GM18520 (cell line): ENCODE measurements at regions not wholly inside any gene's neighbourhood (a gene's known extent, or its start where the extent isn't known, plus 50 kb on each side); places are given as distances from the start of the nearest gene placed in this dataset.
"Not testable (repeated sequence)": the region's sequence is repeated elsewhere in the genome, so short reads cannot be mapped to it uniquely, and the experiment has no call there.

Source experiments
- ATAC-seq: cut with Tn5 transposase; IDR thresholded peaks from one replicate; pipeline ENCODE4 v1.9.1; 2021; ENCODE audit not compliant: unreplicated experiment

DNA sequence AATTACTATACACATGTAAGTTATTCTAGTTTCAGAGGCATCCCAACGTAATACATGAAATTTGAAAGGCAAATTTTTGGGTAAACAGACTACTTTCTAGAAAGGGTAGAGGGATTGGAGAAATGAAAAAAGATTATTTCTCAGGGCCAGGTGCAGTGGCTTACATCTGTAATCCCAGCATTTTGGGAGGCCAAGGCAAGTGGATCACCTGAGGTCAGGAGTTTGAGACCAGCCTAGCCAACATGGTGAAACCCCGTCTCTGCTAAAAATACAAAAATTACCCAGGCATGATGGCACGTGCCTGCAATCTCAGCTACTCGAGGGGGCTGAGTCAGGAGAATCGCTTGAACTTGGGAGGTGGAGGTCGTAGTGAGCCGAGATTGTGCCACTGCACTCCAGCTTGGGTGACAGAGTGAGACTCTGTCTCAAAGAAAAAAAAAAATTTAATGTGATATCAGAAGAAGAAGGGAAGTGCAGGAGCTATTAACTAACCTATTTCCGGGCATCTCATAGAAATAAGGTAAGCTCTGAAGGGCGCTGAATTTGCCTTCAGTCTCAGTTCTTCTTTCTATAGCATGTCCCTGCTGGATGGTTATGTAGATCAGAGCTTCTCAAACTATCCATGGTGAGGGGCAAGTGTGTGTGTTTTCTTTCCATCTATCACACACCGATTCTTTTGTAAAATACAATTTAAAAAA, 100.3 kb upstream of the MTHFD1L start:
- ATAC-seq = no peak

DNA sequence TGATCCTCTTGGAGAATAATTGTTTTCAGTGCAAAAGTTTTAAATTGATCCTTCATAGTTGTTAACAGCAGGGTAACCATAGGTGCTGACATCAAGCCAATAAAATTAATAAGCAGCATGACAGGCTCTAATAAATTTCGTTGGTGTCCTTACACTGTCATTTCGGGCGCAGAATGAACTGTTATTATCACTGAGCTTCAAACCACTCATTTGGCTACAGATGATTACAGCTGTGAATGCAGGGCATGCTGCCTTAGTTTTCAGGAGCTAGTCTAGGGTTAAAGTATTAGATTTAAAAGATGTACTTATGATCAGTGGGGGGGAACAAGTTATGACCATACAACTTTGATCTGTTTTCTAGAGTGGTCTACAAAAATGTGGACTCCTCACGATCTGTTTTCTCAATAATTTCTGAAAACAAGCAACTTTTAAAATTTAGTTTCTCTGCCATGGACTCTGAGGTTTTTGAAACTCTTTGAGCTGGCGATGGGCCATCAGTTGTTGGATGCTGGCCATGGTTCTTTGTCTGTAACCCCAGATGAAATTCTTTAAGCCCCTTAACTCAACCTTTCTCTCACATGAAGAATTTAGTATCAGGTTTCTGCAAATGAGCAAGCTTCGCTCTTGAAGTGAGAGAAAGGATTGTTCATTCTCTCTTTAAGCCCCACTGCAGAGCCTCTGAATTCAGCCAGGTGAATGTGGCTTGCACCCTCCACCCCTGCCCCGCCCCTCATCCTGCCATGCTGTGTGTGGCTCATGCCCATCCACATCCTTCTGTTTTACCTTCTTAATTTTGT, 99.1 kb upstream of the MTHFD1L start:
- no peak for ATAC-seq

DNA sequence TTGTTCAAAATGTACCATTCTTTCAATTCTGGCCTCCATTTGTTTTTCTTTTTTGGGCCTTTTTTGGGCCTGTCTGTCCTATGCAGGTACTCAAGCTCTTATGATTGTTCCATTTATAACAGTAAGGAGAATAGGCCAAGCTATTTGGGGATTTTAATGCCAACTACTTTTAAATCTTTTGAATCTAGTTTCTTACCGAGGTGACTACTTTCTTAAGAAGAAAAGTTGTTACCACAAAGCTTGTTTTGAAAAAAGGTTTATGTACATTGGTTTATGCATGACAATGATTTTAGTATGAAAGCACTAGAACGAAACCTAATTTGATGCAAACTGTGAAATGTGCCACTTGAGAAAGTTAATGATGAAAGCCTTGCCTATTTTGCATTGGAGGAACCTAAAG, 98.3 kb upstream of the MTHFD1L start:
- no peak for ATAC-seq

DNA sequence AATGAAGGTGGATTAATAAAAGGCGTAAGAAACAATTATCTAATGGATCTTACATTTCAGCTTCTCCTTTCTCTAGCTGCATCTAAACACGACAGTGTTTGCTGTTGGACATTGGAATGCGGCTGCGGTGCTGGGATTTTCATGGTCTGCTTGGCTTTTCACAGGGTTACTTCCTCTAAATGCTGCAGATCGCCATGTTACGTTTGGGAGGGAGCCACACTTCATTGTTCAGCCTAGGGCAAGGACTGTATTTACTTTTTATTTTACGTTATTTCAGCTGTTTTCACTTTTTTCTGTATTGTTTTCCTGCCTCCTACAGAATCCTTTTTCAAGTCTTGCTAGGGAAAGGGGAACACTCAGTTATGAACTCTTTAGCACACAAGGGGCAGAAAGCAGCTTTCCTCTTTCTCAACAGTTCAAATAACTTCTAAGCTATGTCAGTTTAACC, 97.9 kb upstream of the MTHFD1L start:
- ATAC-seq = no peak

DNA sequence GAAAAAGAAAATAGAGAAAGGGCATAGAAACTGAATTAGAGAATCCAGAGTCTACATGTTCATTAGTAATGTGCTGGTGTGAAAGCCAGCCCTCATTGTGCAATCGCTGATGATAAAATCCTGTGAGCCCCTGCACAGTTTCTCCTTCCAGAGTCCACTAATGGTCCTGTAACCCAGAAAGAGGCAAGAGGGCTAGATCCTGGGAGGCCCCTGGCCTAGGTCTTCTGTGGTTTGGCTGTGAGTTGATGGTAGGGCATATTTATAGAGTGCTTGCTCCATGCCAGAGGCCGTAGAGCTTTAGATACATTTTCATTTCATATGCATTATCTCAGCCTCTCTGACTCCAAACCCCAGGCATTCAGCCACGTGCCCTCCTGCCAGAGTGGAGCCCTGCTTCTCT, 94.9 kb upstream of the MTHFD1L start:
- no peak for ATAC-seq

DNA sequence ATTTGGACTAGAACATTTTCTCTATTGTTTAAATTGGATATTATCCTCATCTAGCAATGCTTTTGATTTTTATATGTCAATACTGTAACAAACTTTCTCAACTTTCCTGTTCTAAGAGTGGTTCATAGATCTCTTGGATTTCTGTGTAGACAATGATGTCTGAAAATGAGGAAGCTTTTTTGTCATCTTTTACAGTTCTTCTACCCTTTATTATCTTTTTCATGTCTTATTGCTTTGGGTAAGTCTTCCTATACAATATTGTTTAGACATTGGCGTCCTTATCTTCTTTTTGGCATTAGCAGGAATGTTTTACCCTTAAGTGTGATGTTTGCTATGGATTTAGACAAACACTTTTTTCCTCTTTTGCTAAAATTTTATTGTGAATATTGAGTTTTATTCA, 91.5 kb upstream of the MTHFD1L start:
- no peak for ATAC-seq

DNA sequence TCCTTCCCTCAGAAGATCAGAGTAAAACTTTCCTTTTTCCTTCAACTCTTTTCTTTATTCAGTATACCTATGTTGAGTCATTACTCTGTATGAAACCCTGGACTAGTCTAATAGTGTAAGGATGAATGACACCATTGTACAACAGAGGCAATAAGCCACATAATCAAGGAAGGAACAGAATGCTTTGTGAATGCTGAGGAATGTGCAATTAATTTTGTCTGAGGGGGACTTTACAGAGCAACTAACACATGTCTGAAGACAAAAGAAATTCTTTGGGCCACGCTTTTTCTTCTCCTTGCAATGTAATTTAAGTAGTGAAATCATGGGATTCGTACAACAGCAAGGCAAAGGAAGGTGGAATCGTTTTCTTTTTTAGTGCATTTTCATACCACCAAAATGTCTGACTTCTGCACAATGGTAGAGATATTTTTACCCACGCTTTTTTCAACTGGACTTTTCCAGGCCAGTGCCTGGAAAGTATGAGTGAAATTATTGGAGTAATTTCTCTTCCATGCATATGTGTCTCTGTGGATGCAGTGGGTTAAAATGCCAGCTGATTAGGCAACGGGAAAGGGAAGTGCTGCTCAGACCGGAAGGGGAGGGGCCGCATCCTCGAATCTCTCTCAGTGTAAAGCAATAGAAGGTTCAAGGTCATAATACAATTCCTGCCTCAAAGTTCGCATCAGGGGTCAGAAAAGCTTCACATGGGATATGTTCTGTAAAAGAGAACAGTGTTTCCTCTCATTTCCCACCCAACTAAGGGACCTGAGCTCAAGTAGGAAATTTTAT, 89.9 kb upstream of the MTHFD1L start:
- no peak for ATAC-seq

DNA sequence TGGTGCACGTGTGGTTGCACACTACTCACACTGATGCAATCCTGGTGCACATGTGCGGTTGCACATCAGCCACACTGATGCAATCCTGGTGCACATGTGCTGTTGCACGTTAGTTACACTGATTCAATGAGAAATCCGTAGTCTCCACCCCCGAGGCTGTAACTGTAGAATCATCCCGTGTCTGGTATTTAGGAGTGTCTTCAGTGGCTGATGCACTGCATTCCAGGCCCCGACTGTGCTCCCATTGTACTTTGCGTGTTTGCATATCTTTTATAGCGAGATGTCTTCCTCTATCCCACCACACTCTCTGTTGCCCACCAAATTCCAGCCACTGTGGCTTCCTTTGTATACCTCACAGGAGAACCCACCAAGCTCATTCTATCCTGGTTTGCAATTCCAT, 87.8 kb upstream of the MTHFD1L start:
- ATAC-seq = no peak

DNA sequence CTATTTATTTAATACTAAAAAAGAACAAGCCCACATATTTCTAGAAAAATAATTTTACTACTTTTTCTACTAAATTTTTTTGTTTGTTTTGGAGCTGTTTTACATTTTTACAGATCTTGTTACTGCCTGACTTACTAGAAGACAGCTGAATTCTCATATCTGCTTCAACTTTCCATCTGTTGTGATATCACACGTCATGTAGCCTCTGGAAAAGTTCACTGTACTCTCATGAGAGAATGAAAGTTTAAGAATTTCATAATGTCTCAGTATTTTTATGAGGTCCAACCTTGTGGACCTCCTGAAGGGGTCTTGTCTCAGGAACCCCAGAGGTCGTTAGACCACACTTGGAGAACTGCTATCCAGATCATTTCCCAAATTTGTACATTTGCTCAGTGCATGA, 81.7 kb upstream of the MTHFD1L start:
- ATAC-seq = no peak

DNA sequence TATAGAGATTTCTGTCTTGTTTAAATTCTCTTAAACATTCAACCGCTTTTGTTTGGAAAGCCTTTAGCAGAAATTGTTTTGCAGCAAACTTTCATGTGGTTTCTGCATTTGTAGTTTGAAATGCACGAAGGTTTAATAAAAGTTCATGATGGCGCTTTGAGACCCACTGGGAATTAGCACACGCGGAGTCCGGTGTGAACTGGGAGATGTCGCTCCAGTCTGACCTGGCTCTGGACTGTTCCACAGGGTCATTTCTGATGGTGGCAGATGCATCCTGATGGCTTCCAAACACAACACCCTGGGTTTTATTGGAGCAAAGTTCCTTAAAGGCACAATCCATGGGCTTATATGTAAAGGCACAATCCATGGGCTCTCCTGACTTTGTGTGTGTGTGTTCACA, 78.1 kb upstream of the MTHFD1L start:
- no peak for ATAC-seq

DNA sequence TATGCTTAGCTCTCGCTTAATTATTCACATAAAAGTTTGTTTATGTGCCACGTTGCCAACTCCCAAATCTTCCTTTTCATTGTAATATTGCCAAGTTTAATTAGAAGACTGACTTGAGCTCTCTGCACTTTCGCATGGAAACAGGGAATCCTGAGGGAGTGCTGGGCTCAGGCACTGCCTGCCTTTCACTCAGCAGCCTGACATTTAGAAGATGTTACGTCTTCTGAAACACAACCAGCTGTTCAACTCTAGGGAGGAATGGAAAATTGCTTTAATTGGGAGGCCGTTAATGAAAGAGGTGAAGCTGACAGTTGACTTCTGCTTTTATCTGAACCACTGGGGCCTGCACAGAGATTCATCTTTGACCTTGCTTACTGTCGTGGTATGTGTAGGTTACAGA, 77.4 kb upstream of the MTHFD1L start:
- no peak for ATAC-seq

DNA sequence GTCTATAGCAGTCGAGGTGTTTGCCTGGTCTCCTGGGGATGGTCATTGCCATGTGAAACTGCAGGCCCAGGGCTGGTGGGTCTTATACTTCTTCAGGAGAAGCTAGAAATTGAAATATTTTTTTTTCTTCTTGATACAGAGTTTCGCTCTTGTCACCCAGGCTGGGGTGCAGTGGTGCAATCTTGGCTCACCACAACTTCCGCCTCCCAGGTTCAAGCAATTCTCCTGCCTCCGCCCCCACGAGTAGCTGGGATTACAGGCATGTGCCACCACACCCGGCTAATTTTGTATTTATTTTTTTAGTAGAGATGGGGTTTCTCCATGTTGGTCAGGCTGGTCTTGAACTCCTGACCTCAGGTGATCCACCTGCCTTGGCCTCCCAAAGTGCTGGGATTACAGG, 75.6 kb upstream of the MTHFD1L start:
- ATAC-seq = not testable (repeated sequence)

DNA sequence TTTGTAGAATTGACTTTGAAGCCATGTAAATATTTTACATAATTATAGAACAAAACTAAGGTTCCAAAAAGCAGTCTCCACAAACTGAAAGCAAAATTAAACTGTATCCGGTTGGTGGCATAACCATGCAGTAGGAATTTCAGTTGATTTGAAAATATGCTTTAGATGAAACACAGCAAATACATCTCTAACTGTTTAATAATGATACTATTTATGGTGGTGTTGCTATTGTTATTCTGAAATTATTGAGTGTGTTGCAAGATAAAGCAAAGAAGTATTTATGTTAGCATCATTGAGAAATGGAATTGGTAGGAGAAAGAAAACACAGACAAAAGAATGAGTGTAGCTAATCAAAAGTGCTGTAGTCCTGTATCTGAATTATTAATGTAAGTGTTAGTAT, 73.8 kb upstream of the MTHFD1L start:
- no peak for ATAC-seq

DNA sequence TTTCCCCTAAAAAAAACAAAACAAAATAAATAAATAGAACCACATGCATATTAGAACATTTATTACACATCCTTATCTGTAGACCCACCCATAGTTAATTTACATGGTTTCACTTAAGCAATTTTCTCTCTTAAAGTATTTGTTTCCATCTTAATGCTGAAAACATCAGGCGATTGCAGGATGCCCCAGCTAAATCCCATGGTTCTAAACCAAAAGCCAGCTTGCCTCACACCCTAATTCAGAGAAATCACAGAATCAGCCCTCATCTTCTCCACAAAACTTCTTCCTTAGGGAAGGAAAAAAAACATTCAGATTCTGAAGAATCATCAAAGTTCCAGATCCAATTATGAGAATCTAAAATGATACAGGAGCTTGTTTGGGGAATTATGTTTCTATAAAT, 67.6 kb upstream of the MTHFD1L start:
- no peak for ATAC-seq

DNA sequence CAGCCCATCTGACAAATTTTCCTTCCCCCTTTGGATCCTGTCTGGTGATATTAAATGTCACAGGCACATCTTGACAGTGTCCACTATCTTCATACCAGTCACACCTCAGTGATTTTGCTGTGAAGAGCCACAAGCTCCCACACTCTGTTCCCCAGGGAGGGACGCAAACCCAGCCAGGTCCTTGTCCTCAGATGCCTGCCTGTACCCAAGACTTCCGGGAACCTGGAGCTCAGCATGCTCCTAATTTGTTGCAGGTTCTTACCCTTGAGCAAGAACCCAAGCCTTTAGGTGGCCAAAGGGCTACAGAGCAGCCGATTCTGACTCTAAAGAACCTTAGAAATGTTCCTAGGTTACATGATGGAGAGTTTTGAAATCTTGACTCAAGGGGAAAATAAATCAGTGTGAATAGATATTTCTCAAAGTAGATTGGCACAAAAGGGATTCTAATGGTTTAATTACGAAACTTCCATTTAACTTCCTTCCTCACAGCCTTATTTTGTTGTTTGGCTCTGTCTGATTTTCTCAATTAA, 66.2 kb upstream of the MTHFD1L start:
- ATAC-seq = no peak

DNA sequence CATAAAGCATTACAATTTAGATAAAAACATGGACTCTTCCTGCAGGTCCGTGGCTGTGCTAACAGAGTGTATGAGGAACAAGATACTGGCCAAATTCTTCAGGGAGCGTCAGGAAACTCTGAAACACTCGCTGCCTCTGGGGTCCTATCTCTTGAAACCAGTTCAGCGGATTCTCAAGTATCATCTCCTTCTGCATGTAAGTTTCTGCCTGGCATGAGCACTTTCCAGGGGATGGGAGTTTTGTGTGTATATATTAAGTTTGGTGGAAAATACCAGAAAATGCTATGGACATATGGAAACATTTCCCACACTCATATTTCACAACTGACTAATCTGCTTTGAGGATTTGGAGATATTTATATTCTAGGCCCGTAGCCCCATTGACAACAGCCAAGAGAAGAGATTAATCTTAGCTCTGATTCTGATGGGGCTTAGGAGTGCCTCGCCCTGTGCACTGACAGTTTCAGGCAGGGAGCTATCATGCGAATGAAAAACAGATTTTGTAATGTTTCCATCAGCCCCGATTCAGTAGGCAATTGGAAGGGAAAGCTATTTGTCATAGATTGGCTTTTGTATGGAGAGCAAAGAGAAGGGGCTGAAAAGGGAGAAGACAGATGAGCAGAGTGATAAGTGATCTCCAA, 64.7 kb upstream of the MTHFD1L start:
- no peak for ATAC-seq

DNA sequence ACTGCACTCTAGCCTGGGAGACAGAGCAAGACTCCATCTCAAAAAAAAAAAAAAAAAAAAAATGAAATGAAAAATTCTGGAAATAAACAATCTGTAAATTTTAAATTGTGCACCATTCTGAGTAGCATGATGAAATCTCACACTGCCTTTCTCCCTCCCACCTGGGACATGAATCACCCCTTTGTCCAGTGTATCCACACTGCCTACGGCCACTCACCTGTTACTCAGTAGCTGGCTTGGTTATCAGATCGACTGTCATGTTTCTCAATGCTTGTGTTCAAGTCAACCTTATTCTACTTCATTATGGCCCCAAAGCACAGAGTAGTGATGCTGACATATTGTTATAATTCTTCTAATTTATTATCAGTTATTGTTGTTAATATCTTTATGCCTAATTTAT, 58.7 kb upstream of the MTHFD1L start:
- ATAC-seq = no peak

DNA sequence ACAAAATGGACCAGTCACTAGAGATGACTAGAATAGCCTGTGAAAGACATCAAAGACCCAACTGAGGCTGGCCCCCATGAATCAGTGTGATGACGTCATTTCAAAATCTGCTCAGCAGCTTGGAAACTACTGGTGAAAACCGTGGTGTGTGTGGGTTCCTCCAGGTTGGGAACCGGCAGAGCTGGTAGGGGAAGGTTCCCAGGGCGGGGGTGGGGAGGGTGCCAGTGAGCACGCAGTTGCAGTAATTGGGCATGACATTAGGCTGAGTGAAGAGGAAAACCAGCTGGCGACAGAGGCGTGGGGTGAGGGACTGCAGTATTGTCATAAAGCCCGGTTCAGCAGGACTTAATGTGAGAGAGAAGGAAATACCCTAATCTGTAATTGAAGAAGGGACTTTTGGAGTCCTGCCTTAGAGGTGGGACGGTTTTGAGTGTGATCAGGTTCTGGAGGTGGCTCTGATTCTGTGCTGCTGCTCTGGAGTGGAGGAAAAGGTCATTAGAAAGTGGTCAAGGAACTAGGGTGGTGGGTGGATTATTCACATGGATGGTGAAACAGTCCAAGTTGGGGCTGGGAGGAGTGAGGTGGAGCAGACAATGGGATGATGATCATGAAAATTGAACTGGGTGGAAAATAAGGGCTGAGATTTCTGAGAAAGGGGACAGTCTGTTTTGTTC, 52.0 kb upstream of the MTHFD1L start:
- peak; percentile 44 for ATAC-seq

DNA sequence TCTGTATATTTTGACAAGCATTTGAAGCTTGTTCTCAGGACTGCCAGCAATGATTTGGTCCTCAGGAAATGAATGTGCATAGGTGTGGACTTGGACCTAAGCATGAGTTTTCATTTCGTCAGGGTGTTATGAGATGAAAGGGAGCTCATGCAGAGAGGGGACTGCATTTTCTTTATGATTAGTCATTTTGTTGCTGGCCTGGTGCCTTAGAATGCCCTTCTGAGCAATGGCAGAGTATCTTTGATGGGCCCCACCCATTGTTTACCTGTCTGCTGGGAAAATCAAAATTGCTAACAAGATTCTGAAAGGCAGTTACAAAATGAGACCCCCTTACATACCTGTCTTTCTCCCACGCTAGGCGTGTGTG, 51.5 kb upstream of the MTHFD1L start:
- peak; percentile 61 for ATAC-seq
